ENCODE measurements at regions not wholly inside any gene's neighbourhood (a gene's known extent, or its start where the extent isn't known, plus 50 kb on each side); places are given as distances from the start of the nearest gene placed in this dataset.

- Histone ChIP-seq H3K9me3 (ENCODE audit: control insufficient read depth, insufficient read depth, low read depth, low read length) (no peaks in the 10 kb centered on the region), H3K27me3 (ENCODE audit: control insufficient read depth, insufficient read depth, low read length) (no peaks in the 10 kb centered on the region), H3K4me3 (ENCODE audit: low read depth in 2 of 2, low read length in 2 of 2) (no peak overlapping the region), H3K4me1 (ENCODE audit: control insufficient read depth, insufficient read depth, low read length) (no peaks in the 10 kb centered on the region), H3K27ac (ENCODE audit: low read length) (no peak overlapping the region), H3K36me3 (ENCODE audit: control insufficient read depth, insufficient read depth, low read length) (no peaks in the 10 kb centered on the region)
- no TSS peak for BruUV-seq (replicated peaks)
- TF ChIP-seq SIN3A (IDR thresholded peaks at IDR 0.05; ENCODE audit: borderline replicate concordance, insufficient read depth, low read depth, low read length) (no peak), REST (IDR thresholded peaks at IDR 0.05; ENCODE audit: insufficient read depth in 1 of 2, low read depth in 2 of 2, low read length in 1 of 2) (no peak), CTCF (IDR thresholded peaks at IDR 0.05) (no peak), POLR2AphosphoS5 (IDR thresholded peaks at IDR 0.05; ENCODE audit: low read depth, low read length) (no peak), TCF7L2 (IDR thresholded peaks at IDR 0.05; ENCODE audit: low read depth, low read length) (no peak)
- ATAC-seq (no peak), DNase-seq (ENCODE audit: low read depth, low spot score) (no peak)
- intact Hi-C loops (cut with micrococcal nuclease; ENCODE audit: unreplicated experiment), result no loop called here
- POLR2A ChIA-PET, result no interaction called here
- in situ Hi-C loops (cut with HindIII; ENCODE audit: low pct_unique_long_range_greater_than_20kb, low sequenced_read_pairs), result no loop called here
- CTCF ChIA-PET, result no interaction called here
These were observed 163.0 kb upstream of the TLL1 start for GRCh38 chr4:165709973-165710526.

- H3K27ac ChIP-seq (ENCODE audit: low read length), result no peak overlapping the region
- no peak for TF ChIP-seq SIN3A (IDR thresholded peaks at IDR 0.05; ENCODE audit: borderline replicate concordance, insufficient read depth, low read depth, low read length)
- TF ChIP-seq CTCF (IDR thresholded peaks at IDR 0.05), result no peak
- no peak for TF ChIP-seq REST (IDR thresholded peaks at IDR 0.05; ENCODE audit: insufficient read depth in 1 of 2, low read depth in 2 of 2, low read length in 1 of 2)
- TF ChIP-seq TCF7L2 (IDR thresholded peaks at IDR 0.05; ENCODE audit: low read depth, low read length), result no peak
- no peak for TF ChIP-seq POLR2AphosphoS5 (IDR thresholded peaks at IDR 0.05; ENCODE audit: low read depth, low read length)
- no peaks in the 10 kb centered on the region for H3K36me3 ChIP-seq (ENCODE audit: control insufficient read depth, insufficient read depth, low read length)
- no peaks in the 10 kb centered on the region for H3K27me3 ChIP-seq (ENCODE audit: control insufficient read depth, insufficient read depth, low read length)
- no peak for DNase-seq (ENCODE audit: low read depth, low spot score)
- CTCF ChIA-PET, result no interaction called here
- BruUV-seq (replicated peaks), result no TSS peak
- POLR2A ChIA-PET, result no interaction called here
- no peaks in the 10 kb centered on the region for H3K4me1 ChIP-seq (ENCODE audit: control insufficient read depth, insufficient read depth, low read length)
- no peaks in the 10 kb centered on the region for H3K9me3 ChIP-seq (ENCODE audit: control insufficient read depth, insufficient read depth, low read depth, low read length)
- intact Hi-C loops (cut with micrococcal nuclease; ENCODE audit: unreplicated experiment) (no loop called here), in situ Hi-C loops (cut with HindIII; ENCODE audit: low pct_unique_long_range_greater_than_20kb, low sequenced_read_pairs) (no loop called here)
- no peak for ATAC-seq
- H3K4me3 ChIP-seq (ENCODE audit: low read depth in 2 of 2, low read length in 2 of 2), result no peak overlapping the region
These were observed 161.6 kb upstream of the TLL1 start for GRCh38 chr4:165711436-165711835.
